GM21526 (cell line): ENCODE measurements at regions not wholly inside any gene's neighbourhood (a gene's known extent, or its start where the extent isn't known, plus 50 kb on each side); places are given as distances from the start of the nearest gene placed in this dataset.
"Not testable (repeated sequence)": the region's sequence is repeated elsewhere in the genome, so short reads cannot be mapped to it uniquely, and the experiment has no call there.

Source experiments
- ATAC-seq: cut with Tn5 transposase; IDR thresholded peaks from one replicate; pipeline ENCODE4 v1.9.1; 2021; ENCODE audit warnings: moderate library complexity; ENCODE audit not compliant: unreplicated experiment, low FRiP score

GRCh38 chr5:54825005-54825404 is 160.4 kb downstream of the ESM1 start:
- ATAC-seq = no peak

- ATAC-seq = no peak
Observed at GRCh38 chr5:54823006-54823405, 162.4 kb downstream of the ESM1 start.

- no peak for ATAC-seq
Observed at GRCh38 chr5:54822324-54822687, 163.1 kb downstream of the ESM1 start.

- no peak for ATAC-seq
Observed at GRCh38 chr5:54821445-54822323, 163.7 kb downstream of the ESM1 start.

GRCh38 chr5:54820346-54821134 is 164.9 kb downstream of the ESM1 start:
- ATAC-seq = no peak

GRCh38 chr5:54807421-54807820 is 178.0 kb downstream of the ESM1 start:
- ATAC-seq = no peak

GRCh38 chr5:54804521-54804920 is 180.9 kb downstream of the ESM1 start:
- ATAC-seq = no peak

GRCh38 chr5:54804086-54804485 is 181.3 kb downstream of the ESM1 start:
- no peak for ATAC-seq

GRCh38 chr5:54803471-54804011 is 181.9 kb downstream of the ESM1 start:
- ATAC-seq = no peak

- peak; percentile 83 for ATAC-seq
Observed at GRCh38 chr5:54799645-54800044, 185.7 kb downstream of the ESM1 start.

GRCh38 chr5:54795777-54796176 is 189.6 kb downstream of the ESM1 start:
- ATAC-seq = no peak

GRCh38 chr5:54795284-54795683 is 190.1 kb downstream of the ESM1 start:
- ATAC-seq = no peak

GRCh38 chr5:54794135-54794975 is 191.0 kb downstream of the ESM1 start:
- no peak for ATAC-seq

- no peak for ATAC-seq
Observed at GRCh38 chr5:54793468-54794134, 191.8 kb downstream of the ESM1 start.

- no peak for ATAC-seq
Observed at GRCh38 chr5:54792611-54793404, 192.6 kb downstream of the ESM1 start.

- not testable (repeated sequence) for ATAC-seq
Observed at GRCh38 chr5:54787910-54788309, 197.5 kb downstream of the ESM1 start.

- ATAC-seq = peak; percentile 96
Observed at GRCh38 chr5:54785729-54786591, 199.4 kb downstream of the ESM1 start.

GRCh38 chr5:54778783-54779182 is 206.6 kb downstream of the ESM1 start:
- ATAC-seq = no peak
